ENCODE measurements at regions not wholly inside any gene's neighbourhood (a gene's known extent, or its start where the extent isn't known, plus 50 kb on each side); places are given as distances from the start of the nearest gene placed in this dataset.

- TF ChIP-seq CTCF (IDR thresholded peaks at IDR 0.05) (no peak), POLR2A (IDR thresholded peaks at IDR 0.05) (no peak)
Measured at GRCh38 chr4:63764400-63764799, 644.9 kb downstream of the TECRL start.

Data from esophagus squamous epithelium (tissue), 4 donors.